RCC 7860 (cell line): ENCODE measurements at regions not wholly inside any gene's neighbourhood (a gene's known extent, or its start where the extent isn't known, plus 50 kb on each side); places are given as distances from the start of the nearest gene placed in this dataset.
"Not testable (repeated sequence)": the region's sequence is repeated elsewhere in the genome, so short reads cannot be mapped to it uniquely, and the experiment has no call there.

Experiments
- DNase-seq: peaks from one replicate; pipeline ENCODE4 v3.0.0-alpha.2; 2015; ENCODE audit warnings: low spot score
- FAIRE-seq: peaks from 2 replicates; lab custom pipeline; 2012; peaks lifted over from hg19 to GRCh38; lab: Jason Lieb, UNC

GRCh38 chr7:65259864-65260525 lies 113.7 kb upstream of the ZNF92 start:
- not testable (repeated sequence) for DNase-seq, FAIRE-seq

GRCh38 chr7:65254061-65254460 lies 119.6 kb upstream of the ZNF92 start:
- DNase-seq (no peak), FAIRE-seq (peak; percentile 63)

DNA sequence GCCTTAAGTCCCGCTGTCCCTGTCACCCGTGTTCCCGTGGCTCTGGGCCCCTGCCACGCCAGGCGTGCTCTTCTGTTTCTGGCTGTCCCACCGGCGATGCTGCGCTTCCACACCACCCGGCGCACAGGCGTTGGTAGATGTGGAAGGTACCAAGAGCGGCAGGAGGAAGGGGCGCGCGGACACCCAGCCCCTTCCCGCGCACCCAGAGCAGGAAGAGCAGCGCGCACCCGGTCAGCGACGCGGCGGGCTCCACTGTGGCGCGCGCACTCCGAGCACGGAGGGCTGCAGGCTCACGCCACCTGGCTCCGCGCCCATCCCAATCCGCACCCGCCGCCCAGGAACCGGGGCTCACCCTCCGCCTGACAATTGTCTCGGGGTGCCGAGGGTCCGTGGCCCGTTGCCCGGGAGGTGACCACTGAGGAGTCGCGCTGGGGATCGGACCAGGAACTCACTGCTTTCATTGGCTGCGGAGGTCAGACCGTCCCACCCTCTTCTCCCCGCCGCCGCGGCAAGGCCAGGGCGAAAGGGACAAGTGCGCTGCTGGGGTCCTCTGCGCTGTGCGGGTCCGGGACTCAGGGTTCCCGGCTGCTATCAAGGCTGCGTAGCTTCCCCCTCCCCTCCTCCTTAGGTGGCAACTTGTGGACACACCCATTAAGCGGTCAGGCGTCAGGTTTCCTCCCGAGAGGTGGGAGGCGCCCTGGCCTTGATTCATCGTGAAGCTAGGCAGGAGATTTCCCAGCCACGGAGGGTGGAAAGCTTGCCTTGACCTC lies 121.6 kb upstream of the ZNF92 start:
- DNase-seq (peak; percentile 61), FAIRE-seq (peak; percentile 67)

- DNase-seq = no peak
- no peak for FAIRE-seq
These were observed 122.8 kb upstream of the ZNF92 start for GRCh38 chr7:65250697-65251395.

DNA sequence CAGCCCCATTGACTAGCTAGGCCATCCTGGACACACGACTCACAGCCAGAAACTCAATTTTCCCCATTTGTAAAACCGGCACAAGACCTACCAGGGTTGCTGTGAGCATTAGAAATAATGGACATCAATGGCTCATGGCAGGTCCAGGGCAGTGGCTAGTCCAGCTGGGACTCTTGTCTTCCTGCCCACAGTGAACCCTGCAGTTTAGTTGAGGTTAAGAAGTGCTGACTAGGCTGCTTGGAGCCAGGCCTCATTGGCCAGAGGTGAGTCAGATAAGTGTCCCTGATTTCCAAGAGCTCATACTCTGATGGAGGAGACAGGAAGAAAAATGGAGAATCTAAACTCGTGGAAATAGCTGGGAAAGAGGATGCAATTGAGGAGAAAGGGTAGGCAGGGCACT lies 123.4 kb upstream of the ZNF92 start:
- no peak for DNase-seq
- peak; percentile 4 for FAIRE-seq

GRCh38 chr7:65247491-65247890 lies 126.2 kb upstream of the ZNF92 start:
- no peak for DNase-seq

GRCh38 chr7:65239707-65240352 lies 133.8 kb upstream of the ZNF92 start:
- FAIRE-seq (no peak), DNase-seq (peak; percentile 40)

More at GRCh38 chr7:65247491-65247890, 126.2 kb upstream of the ZNF92 start:
- no peak for FAIRE-seq

GRCh38 chr7:65239324-65239706 lies 134.3 kb upstream of the ZNF92 start:
- DNase-seq (no peak), FAIRE-seq (no peak)

DNA sequence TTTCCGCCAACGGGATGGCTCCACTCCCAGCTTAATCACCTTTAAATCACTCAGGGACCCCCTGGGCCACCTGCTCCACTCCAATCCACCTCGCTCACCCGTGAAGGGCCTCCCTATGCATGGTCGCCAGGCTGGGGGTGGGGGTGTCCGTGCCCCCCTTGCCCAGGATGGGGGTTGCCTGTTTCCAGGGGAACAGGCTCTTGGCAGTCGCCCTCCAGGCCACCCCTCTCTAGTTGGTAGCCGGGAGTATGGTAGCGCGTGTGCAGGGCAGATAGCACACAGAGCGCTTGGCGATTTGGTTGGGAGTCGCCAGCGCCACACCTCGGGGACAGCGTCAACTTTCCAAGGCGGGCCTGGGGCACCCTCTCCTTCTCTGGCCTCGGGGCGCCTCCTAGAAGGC lies 134.9 kb upstream of the ZNF92 start:
- FAIRE-seq = no peak
- DNase-seq = no peak

- no peak for DNase-seq
- FAIRE-seq = no peak
These were observed 138.1 kb upstream of the ZNF92 start for GRCh38 chr7:65235586-65235985.

DNA sequence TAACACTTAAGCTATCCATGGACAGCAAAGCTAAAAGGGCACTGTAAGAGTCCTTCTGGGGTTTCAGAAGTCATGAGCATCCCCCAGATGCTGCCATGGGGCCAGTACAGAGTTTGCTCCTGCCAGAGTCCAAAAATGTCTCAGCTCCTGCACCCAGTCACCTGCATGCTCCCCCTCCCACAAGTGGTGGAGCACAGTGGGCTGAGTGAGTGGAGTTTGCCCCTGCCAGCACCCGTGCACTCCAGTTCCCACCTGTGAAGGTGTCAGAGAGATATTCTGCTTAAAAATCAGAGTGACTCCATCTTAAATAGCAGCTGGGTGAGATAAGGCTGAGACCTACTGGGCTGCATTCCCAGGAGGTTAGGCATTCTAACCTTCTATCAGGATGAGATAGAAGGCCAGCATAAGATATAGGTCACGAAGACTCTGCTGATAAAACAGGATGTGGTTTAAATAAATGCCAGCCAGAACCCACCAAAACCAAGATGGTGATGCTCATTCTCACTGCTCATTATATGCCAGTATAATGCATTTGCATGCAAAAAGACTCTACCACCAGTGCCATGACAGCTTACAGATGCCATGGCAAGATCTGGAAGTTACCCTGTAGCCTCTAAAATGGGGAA lies 140.1 kb upstream of the ZNF92 start:
- FAIRE-seq = peak; percentile 38

DNA sequence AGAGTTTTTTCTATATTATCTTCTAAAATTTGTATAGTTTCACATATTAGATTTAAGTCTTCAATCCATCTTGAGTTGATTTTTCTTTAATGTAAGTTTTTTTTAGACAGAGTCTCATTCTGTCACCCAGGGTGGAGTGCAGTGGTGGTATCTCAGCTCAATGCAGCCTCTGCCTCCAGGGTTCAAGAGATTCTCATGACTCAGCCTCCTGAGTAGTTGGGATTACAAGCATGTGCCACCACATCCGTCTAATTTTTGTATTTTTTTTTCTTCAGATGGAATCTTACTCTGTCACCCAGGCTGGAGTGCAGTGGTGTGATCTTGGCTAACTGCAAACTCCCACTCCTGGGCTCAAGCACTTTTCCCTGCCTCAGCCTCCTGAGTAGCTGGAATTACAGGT lies 143.4 kb upstream of the ZNF92 start:
- FAIRE-seq (no peak), DNase-seq (no peak)

More for the DNA sequence above, 140.1 kb upstream of the ZNF92 start:
- peak; percentile 80 for DNase-seq

DNA sequence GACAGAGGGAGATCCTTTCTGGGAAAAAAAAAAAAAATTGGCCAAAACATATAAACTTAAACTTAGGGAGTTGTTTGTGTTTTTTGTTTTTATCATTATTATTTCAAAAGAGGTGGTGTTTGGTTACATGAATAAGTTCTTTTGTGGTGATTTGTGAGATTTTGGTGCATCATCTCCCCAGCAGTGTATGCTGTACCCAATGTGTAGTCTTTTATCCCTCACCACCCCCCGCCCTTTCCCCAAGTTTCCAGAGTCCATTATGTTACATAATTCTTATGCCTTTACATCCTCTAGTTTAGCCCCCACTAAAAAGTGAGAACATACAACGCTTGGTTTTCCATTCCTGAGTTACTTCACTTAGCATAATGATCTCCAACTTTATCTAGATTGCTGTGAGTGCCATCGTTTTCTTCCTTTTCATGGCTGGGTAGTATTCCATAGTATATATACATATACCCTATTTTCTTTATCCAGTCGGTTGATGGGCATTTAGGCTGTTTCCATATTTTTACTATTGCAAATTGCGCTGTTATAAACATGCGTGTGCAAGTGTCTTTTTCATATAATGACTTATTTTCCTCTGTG lies 148.1 kb upstream of the ZNF92 start:
- DNase-seq (no peak), FAIRE-seq (no peak)

DNA sequence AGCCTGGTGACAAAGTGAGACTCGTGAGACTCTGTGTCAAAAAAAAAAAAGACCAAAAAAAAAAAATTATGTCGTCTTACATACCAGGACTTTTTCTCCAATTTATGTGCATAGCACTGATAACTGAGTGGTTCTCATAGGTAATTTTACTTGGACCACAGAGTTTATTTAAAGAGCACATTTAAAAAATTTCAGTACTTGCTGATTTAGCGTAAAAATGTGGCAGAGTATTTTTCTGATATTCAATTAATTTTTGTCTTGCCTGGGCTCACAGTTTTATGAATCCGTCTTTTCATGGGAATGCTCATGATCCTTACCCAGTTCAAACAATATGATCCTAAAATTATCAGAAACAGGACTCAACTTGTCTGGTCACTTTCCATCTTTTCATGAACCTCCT lies 151.0 kb upstream of the ZNF92 start:
- no peak for DNase-seq
- FAIRE-seq = no peak

GRCh38 chr7:65221683-65222082 lies 152.0 kb upstream of the ZNF92 start:
- FAIRE-seq (no peak), DNase-seq (no peak)

- no peak for DNase-seq
- FAIRE-seq = no peak
These were observed 154.0 kb upstream of the ZNF92 start for GRCh38 chr7:65219623-65220022.

DNA sequence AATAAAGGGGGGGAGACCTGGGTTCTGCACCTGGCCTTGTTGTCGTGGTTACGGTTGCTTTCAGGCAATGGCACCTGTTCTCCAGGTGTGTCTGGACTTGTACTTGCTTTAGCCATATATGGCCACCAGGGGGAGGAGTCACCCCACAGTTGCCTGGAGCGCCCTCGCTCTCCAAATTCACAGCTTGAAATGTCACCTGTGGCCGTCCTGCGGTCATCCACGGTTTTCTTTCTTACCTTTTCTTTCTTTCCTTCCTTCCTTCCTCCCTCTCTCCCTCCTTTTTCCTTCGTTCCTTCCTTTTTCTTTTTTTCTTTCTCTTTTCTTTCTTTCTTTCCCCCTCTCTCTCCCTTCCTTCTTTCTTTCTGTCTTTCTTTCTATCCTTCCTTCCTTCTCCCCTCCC lies 157.2 kb upstream of the ZNF92 start:
- FAIRE-seq (no peak), DNase-seq (peak; percentile 29)

GRCh38 chr7:65213260-65213659 lies 160.4 kb upstream of the ZNF92 start:
- FAIRE-seq, DNase-seq: not testable (repeated sequence)

- DNase-seq, FAIRE-seq: not testable (repeated sequence)
These were observed 174.4 kb upstream of the ZNF92 start for GRCh38 chr7:65199221-65199620.

GRCh38 chr7:65193334-65194058 lies 180.2 kb upstream of the ZNF92 start:
- not testable (repeated sequence) for FAIRE-seq, DNase-seq
